Amygdala (tissue), 56 donors: ENCODE measurements at regions not wholly inside any gene's neighbourhood (a gene's known extent, or its start where the extent isn't known, plus 50 kb on each side); places are given as distances from the start of the nearest gene placed in this dataset.
"Not testable (repeated sequence)": the region's sequence is repeated elsewhere in the genome, so short reads cannot be mapped to it uniquely, and the experiment has no call there.

ENCODE experiments used
- DNase-seq, 56 donors: peaks; one replicate each; lab custom pipeline; 2025; lab: John Stamatoyannopoulos, UW

DNA sequence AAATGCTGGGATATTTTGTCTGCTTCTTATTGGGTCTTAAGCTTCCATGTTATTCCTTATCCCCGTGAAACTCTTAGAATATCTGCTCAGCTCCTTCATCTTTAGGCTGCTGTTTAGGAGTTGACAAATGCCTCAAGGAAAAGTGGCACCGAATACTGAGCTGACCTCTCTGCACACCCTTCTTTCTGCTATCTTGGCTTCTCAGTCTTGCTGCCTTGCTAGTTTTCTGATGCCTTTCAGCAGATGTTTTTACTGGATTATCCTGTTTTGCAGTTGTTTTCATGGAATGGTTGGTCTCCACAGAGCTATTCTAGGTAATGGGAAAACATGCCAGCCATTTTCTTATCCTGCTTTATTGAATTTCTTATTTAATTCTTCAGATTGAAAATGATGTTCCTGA, 86.3 kb downstream of the GYPE start:
- no peak for DNase-seq

DNA sequence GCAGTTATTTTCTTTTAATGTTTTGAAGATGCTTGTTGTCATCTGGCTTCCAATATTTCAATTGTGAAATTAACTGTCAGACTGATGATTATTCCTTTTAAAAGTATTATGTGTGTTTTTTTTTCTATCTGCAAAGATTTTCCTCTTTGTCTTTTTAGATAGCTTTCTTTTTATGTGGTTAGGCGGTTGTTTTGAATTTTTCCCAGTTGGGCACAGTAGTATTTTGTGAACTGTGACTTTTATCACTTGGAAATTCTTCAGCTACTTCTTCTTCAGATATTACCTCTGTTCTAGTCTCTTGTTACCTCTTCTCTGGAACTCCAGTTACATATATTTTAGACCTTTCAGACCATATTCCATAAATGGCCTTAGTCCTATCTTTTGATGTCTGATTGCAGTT, 87.5 kb downstream of the GYPE start:
- DNase-seq = not testable (repeated sequence)

DNA sequence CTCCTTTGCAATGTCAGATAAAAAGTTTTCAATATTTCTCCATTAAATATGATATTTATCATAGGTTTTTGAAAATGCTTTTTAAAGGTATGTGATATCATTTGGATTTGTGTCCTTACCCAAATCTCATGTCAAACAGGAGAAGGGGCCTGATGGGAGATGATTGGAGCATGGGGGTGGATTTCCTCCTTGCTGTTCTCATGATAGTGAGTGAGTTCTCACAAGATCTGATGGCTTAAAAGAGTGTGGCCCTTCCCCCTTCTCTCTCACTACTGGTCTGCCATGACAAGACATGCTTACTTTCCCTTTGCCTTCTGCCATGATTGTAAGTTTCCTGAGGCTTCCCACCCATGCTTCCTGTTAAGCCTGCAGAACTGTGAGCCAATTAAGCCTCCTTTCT, 90.0 kb downstream of the GYPE start:
- not testable (repeated sequence) for DNase-seq

DNA sequence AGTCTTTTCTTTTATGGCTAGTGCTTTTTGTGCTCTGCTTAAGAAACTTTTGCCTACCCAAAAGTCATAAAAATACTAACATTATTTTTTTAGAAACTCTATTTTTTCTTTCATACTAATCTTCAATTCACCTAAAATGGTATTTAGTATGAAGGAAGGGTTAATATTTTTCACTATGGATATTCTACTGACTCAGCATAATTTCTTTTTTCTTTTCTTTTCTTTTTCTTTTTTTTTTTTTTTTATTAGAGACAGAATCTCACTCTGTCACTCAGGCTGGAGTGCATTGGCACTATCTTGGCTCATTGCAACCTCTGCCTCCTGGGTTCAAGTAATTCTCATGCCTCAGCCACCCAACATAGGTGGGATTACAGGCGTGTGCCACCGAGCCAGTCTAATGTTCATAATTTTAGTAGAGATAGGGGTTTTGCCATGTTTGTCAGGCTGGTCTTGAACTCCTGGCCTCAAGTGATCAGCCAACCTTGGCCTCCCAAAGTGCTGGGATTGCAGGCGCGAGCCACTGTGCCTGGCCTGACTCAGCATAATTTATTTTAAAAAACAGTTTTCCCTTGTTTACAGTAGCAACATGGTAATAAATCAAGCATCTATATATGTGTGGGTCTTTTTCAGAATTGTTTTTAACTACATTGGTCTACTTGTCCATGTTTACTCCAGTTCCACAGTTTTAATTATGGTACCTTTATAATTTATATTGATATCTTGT, 91.8 kb downstream of the GYPE start:
- DNase-seq = not testable (repeated sequence)

DNA sequence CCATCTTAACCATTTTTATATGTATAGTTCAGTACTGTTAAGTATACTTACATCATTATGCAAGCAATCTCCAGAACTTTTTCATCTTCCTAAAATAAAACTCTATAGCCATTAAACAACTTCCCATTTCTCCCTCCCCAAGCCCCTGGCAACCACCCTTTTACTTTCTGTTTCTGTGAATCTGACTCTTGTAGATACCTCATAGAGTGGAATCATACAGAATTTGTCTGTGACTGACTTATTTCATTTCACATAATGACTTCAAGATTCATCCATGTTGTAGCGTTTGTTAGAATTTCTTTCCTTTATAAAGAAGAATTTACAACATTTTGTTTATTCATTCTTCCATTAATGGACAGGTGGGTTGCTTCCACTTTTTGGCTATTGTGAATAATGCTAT, 91.2 kb upstream of the FREM3 start:
- not testable (repeated sequence) for DNase-seq

DNA sequence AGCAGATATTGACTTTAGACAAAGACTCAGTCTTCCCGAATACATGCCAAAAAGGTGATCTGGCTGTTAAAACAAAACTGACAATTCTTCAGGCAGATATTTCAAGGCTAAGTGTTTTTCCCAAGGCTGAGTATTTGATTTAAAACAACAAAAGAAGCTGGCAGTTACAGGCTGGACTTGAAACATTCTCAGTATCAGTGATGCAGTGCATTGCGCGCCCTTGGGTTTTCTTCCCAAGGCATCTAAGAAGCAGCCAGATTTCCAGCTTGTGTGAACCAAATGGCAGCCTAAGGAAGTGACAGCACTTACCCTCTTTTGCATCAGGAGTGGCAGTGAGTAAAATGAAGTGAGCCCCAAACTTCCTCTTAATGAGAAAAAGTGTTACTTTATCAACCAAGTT, 90.0 kb upstream of the FREM3 start:
- not testable (repeated sequence) for DNase-seq

DNA sequence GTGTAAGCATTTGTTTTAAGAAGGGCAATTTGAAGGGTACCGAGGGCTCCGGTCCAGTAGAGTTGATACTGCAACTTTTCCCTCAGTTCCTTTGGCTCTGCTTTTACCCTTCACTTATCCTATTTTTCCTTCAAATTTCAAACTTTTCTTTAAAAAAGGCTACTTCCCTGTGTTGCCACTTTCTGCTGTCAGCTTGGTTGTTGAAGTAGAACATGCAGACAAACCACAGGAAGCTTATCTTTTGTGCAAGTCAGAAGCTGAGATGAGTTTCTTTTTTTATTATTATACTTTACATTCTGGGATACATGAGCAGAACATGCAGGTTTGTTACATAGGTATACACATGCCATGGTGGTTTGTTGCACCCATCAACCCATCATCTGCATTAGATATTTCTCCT, 89.1 kb upstream of the FREM3 start:
- DNase-seq = not testable (repeated sequence)

DNA sequence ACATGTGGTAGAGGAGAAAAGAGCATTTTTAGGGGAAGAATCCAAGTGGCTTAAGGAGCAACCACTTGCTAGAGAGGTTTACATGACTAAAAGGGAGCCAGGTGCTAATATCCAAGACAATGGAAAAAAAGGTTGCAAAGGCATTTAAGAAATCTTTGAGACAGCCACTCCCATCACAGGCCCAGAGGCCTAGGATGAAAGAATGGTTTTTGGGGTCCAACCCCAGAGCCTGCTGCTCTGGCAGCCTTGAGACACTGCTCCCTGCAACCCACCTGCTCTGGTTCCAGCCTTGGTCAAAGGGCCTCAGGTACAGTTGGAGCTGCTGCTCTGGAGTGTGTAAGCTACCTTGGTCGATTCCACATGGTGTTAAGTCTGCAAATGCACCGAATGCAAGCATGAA, 84.1 kb upstream of the FREM3 start:
- no peak for DNase-seq

DNA sequence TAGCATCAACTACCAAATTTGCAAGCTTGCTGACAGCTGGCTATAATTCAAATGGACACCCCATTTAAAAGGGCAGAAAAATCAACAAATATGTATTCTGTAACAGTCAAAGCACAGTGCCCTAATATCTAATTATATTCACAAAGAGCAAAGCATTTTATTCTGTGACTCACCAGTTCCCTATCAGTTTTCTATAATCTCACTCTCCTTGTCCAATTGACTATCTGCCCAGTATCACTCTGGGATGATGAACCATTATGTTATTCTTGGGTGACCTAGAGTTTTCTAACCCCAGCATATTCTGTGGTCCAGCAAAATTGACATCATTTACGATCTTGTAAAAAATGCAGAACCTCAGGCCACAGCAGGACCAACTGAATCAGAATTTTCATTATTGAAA, 82.0 kb upstream of the FREM3 start:
- no peak for DNase-seq

DNA sequence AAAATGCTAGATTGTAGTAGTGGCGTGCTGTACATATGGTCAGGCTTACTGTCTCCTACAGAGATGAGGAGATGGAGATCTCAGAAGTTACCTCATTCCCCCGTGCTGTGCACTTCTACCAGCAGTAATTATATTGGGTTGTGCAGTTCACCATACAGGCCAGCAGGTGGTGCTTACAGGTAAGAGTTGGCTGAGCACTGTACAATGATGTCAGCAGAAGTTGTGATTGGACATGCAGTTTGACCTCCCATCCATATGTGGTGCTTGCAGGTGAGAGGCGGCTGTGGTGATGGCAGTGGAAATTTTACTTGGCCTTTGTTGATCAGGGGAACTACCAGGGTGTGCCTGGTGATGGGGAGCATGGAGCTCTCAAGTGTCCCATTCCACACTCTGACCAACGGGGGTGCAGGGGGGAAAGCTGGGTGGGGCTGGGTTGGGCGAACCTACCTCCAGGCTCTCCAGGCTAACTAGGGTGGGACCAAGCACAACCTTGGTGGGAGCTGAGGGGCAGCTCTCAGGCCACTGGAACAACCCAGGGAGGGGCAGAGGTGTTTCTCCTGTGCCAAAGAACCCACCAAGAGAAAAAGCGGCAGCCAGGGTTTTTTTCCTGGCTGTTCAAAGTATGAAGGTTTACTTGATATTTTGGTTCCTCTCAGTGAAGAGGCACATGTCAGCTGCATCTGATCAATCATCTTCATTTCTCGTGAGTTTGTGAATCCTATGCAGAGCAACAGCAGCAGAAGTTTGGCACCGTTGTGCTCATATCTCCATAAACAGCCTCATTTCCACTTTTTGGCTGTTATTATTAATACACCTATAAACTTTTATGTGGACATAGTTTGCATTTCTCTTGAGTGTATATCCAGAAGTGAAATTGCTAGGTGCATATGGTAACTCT, 73.8 kb upstream of the FREM3 start:
- DNase-seq = peak in 1 of 56 donors; percentile 1

DNA sequence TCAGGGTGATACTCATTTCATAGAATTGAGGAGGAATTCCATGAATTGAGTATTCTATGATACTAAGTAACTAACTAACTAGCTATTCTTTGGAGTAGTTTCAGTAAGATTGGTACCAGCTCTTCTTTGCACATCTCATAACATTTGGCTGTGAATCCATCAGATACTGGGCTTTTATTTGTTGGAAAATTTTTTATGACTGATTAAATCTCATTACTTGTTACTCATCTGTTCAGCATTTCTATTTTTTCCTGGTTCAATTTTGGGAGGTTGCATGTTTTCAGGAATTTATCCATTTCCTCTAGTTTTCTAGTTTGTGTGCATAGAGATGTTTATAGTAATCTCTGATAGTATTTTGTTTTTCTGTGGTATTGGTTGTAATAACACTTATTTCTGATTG, 70.8 kb upstream of the FREM3 start:
- DNase-seq = no peak

DNA sequence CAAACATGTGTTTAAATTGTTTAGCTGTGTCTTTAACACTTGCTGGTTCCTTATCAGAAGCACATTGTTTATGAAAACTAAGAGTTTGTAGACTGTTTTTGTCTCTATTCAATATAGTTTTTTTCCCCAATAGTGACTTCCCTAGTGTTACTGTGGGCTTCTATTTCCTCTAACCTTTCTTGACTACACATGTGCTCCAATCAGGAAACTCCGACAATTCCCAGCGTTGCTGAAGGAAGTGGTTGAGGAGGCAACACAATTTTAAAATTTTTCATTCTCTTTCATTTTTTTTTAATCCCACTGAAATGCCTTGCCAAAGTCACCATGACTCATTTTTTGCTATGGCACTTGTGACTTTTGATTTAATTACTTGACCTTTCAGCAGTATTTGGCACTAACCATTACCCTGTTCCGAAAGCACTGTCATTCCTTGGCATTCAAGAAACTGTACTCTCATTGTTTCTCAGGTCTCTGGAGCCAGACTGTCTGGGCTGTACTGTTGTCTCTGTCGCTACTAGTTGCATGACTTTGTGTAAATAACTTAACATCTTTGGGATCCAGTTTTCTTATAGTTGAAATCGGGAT, 67.6 kb upstream of the FREM3 start:
- no peak for DNase-seq

DNA sequence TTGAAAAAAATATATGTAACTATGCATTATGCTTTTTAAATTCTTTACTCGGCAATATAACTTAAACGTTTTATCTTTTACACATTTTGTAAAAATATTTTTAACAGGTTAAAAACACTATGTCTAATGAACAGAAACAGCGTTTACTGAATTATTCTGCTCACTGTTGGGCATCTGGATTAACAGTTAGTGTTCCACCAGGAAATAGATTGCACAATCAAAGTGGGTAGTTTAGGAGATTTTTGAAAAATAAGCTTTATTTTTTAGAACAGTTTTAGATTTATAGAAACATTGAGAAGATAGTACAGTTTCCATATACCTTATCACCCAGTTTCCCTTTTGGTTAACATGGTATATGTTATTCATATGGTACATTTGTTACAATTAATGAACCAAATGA, 63.1 kb upstream of the FREM3 start:
- no peak for DNase-seq

DNA sequence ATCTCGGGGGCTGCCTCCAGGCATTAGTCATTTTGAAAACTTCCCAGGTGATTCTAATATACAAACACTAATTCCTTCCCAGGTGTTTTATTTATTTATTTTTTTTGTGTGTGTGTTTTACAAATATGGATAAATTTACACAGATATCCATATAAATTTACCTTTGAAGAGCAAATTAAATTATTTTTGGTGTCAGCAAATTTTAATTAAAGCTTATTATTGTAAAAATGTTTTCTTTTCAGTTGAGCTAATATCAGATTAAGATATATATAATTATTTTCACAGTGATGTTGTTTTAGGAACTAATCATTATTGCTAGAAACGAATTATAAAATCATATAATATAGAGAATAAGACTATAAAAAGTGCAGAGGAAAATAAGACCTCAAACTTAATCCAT, 62.0 kb upstream of the FREM3 start:
- no peak for DNase-seq
